Breast epithelium (tissue), 3 donors: ENCODE measurements at regions not wholly inside any gene's neighbourhood (a gene's known extent, or its start where the extent isn't known, plus 50 kb on each side); places are given as distances from the start of the nearest gene placed in this dataset.

ENCODE experiments used
- CTCF ChIP-seq, 3 donors: fragments of 450-650 bp; IDR thresholded peaks; one replicate each; pipeline ENCODE4 v1.5.1; 2016 to 2017; ENCODE audit warnings: antibody characterized with exemption in 3 of 3, mild to moderate bottlenecking in 3 of 3, moderate library complexity in 3 of 3
- POLR2A ChIP-seq: fragments of 450-650 bp; IDR thresholded peaks from one replicate; pipeline ENCODE4 v1.6.1; 2016; ENCODE audit warnings: antibody characterized with exemption, mild to moderate bottlenecking, moderate library complexity
- POLR2AphosphoS5 ChIP-seq, 3 donors: sonication (generic); formaldehyde crosslinking; IDR thresholded peaks; one replicate each; pipeline ENCODE4 v1.6.1; 2017; ENCODE audit warnings: antibody characterized with exemption in 3 of 3

- no peak for TF ChIP-seq POLR2A
- no peak for TF ChIP-seq CTCF (IDR thresholded peaks at IDR 0.05)
- TF ChIP-seq POLR2AphosphoS5 (IDR thresholded peaks at IDR 0.05) = no peak
These were observed 83.7 kb upstream of the ZNF469 start for GRCh38 chr16:88298833-88299745.
